Head of caudate nucleus (tissue), 42 donors: ENCODE measurements at regions not wholly inside any gene's neighbourhood (a gene's known extent, or its start where the extent isn't known, plus 50 kb on each side); places are given as distances from the start of the nearest gene placed in this dataset.
"Not testable (repeated sequence)": the region's sequence is repeated elsewhere in the genome, so short reads cannot be mapped to it uniquely, and the experiment has no call there.

Source experiments
- DNase-seq, 42 donors: peaks; one replicate each; pipeline versions ENCODE4 v3.0.0 to v3.0.0-alpha.2; 2020 to 2021; ENCODE audit warnings: mixed read lengths in 7 of 42
- intact Hi-C: fragments of 100-400 bp; cut with DNase I; formaldehyde crosslinking; loops from one replicate; pipeline ENCODE4 v1.15.0; 2022

DNA sequence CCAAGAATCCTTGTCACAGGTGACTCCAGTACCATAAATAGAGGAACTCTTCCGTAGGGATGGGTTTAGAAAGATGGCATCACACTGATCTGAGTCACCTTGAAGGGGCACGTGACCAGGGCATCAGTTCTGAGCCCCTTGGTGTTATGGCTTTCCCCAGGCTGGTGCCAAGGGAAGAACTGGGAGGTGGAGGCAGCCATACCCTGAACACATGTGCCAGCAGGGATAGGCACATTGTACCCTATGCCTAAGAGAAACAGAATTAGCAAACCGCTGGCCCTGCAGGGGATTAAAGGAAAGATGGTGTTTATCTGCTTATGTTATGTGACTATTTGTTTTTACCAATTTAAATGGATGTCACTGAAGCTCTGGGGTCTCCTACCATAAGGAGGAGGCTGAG, 196.2 kb downstream of the RGS3 start:
- peak in 1 of 42 donors; percentile 4 for DNase-seq
- intact Hi-C loops: loop anchor here (5.0 to 10.0 kb wide), 2 partner anchors 212 to 385 kb away; partner anchors contain the start of genes CDC26 and PRPF4

DNA sequence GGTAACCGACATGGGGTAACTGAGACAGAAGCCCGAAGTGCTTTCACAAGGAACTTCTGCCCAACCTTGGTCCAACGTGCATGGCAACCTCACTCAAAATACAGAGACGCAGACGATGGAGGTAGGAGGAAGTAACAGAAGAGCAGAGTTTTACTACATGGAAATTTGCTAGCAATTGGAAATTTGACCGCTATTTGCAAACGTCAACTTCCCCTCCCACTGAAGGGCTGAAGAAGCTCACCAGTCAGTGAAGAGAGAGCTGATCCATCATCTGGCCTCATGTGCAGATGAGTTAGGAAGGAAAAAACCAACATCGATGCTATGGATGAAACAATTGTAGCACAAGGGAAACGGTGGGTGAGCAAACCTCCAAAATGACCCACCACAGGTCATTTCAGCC, 196.7 kb downstream of the RGS3 start:
- no peak for DNase-seq
- intact Hi-C loops: no loop called here

DNA sequence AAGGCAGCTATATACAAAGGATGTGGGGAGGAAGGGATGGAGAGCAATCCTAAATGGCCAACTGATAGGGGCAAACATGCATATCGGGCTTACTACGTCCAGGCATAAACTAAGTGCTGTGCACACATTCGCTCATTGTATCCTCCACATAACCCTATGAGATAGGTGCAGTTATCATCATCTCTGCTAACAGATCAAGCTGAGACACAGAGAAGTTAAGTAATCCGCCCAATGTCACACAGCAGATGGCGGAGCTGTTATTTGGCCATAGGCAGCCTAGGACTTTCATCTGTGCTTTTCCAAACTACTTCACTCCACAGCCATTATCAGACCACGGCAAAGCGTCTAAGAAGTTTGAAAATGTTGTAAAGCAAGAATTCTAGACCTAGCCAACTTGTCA, 197.5 kb downstream of the RGS3 start:
- no peak for DNase-seq
- intact Hi-C loops: no loop called here

DNA sequence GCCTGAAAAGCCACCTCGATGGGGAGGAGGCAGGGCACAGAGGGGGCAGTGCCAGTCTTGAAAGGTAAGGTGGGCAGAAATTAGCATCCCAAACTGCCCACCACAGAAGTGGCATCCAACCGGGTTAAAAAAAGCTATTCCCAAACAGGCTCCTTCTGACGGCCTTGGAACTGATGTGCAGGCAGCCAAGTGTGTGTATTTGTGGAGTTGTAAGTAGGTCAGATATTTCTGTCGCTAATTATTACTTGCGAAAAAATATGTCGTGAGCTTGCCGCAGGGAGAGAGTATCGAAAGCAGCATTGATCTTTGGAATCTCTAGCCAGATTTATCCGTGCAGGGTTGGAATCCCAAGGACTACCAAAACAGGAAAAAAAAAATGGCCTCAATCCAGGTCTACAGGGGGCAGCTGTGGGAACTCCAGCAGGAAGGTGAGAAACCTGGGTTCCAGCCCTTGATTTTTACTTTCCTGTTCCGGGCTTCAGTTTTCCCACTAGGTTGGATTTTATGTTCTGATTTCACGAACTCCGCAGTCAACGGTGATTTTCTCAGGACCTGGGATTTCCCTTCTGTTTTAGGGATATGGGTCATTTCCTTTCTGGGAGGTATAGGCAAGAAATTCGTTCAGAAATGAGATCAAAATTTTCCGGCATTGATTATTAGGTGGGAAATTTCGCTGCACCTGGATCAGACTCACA, 200.8 kb downstream of the RGS3 start:
- peak in 5 of 42 donors; percentile 13 to 55 (median 27) for DNase-seq
- intact Hi-C loops: no loop called here

DNA sequence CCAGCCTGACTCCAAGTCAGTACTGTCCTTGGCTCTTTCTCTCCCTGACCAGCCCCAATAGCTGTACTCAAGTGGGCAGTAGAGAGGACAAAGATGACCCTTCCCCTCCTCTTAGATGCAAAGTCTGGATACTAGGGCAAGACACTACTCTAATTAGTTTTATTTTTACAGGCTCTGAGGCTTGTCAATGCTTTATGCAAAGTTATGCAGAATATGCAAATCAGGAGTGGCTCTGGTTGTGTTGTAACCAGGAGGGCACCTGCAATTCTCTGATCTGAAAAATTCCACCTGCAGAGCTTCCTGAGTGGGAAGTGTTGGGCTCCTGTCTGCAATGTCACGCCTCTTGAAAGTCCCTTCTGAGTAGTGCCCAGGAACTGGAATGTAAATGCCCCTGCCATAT, 201.5 kb downstream of the RGS3 start:
- DNase-seq: no peak
- intact Hi-C loops: no loop called here

DNA sequence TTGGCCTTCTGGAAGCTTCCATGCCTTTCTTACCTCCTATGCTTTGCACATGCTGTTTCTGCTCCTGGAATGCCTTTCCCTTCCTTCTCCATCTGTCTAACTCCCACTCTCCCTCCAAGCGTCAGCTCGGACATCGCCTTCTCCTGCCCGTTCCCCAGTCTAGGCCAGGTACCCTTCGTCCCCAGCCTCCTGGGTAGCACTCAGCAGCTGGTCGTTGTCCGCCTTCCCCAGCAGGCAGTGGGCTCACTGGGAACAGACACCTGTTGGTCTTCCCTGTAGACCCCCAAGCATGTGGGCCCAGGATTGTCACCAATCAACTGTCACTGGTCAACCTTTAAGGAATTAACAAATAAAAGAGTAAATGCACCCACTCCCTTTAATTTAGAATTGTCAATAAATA, 202.2 kb downstream of the RGS3 start:
- intact Hi-C loops: no loop called here
- peak in 2 of 42 donors; percentile 1 to 18 for DNase-seq

DNA sequence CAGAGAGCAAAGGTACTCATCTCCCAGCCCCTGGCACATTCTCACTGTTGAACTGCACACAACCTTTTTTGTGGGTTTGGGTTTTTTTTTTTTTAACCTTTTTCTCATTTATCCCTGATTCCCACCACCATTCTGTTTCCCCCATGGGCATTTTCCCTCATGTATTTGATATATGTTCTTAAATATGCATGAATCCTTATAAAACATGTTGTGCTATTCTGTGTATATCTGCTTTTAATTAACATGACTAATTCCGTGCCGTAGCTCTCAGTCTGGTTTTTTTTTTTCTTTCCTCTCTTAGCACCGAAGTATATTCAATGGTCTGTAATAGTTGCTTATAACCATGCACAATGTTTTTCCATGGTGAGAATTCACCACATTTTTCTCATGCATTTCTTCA, 204.5 kb downstream of the RGS3 start:
- intact Hi-C loops: no loop called here
- no peak for DNase-seq

DNA sequence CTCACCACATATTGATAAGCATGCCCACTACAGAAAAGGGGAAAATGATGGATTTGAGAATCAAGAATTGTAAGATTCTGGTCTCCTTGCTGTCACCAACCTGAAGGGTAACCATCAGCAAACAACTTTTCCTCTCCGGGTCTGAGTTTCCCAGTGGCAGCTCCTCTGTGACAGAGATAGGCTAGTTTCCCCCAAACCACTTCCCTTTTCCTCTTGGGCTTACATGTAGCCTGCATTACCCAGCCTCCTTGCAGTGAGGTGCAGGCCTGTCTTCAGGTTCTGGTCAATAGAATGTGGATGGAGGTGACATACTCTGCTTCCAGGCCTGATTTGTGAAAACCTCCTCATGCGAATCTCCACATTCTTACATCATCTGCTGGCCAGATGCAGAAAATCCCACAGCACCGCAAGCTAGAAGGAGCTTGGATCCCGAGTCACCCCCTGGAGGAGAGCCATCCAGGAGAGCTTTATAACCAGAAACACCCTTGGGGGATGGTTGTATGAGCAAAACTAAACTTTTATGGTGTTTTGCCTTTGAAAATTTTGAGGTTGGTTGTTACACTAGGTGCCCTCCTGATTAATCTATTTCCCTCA, 206.1 kb downstream of the RGS3 start:
- intact Hi-C loops: no loop called here
- no peak for DNase-seq

DNA sequence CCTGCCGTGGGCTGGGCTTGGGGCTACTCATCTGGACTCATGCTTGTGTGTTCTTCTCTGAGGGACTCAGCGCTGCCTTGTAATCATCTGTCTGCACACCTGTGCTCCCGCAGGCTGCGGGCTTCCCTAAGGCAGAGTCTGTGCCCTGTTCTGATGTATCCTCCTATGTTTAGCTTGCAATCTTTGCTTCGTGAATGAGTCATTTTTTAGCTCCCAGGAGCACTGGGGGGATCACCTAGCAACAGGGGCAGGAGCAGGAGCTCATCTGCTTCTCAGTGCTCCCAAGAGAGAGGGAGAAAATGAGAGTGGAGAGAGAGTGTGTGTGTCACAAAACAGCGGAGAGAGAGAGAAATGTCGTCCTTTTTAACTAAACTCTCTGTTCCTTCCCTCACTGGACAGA, 202.4 kb upstream of the ZNF618 start:
- intact Hi-C loops: no loop called here
- DNase-seq: peak in 27 of 42 donors; percentile 15 to 90 (median 43)

DNA sequence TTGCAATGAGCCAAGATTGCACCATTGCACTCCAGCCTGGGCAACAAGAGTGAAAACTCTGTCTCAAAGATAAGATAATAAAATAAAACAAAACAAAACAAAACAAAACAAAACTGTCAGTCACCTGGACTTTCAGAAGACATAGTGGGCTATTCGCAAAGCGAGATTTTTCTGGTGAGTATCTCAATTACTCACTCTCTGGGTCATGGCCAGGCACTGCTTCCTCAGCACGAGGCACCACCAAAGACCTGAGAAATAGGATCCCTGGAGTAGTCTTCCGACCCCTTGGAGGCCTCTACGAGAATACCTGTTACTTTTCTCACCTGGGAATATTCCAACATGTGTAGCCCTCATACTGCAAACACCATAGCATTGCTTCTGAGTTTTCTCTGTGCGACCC, 201.7 kb upstream of the ZNF618 start:
- no peak for DNase-seq
- intact Hi-C loops: no loop called here

DNA sequence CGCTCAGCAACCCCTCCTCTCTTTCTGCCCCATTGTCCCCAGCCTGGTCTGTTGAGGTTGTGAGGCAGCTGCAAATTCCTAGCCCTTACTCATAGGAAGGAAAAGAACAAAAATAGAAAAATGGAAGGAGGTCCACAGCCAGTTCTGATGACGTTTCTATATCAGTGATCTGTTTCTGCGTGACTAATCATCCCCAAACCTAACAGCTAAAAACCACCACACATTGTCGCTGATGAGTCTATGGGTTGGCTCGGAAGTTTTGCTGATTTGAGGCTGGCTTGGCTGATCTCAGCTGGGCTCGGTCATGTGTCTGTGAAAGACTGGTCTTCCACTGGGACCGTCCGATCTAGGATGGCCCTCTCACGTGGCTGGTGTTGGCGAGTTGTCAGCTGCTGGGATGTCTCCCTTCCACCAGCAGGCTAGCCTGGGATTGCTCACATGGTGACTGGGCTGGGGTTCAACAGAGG, 200.6 kb upstream of the ZNF618 start:
- intact Hi-C loops: no loop called here
- peak in 1 of 42 donors; percentile 45 for DNase-seq

DNA sequence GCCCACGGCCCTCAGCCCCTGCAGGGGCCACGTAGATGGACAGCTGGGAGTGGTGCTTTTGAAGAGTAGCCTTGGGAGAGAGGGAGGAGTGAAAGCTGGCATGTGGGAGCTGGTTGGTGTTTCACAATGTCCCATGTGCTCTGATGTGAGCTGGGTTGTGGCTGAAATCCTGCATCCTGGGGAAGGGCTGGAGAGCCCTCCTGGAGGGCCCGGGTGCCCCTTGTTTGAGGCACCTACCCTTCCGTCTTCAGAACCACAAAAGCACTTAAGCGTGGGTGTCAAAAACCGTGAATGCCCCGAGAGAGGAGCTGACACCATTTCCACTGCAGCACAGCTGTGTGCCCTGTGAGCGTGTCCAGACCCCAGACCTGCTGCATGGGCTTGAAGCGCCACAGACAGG, 199.1 kb upstream of the ZNF618 start:
- DNase-seq: no peak
- intact Hi-C loops: no loop called here

DNA sequence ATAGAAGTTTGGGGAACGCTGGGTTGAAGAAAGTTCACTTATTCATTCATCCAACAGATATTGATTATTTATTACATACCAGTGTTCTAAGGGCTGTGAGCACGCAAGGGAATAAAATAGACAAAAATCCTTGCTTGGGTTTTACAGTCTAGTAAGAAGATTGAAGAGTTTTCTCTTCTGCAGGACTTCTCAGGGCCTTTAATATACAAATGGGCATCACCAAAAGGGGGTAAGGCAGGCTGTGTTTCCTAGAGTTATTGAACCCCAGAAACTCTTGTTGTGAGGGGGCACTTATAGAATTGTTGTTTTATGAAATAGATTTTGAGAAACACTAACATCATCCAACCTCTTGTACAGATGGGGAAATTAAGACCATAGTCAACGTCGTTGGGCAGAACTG, 198.5 kb upstream of the ZNF618 start:
- no peak for DNase-seq
- intact Hi-C loops: no loop called here

DNA sequence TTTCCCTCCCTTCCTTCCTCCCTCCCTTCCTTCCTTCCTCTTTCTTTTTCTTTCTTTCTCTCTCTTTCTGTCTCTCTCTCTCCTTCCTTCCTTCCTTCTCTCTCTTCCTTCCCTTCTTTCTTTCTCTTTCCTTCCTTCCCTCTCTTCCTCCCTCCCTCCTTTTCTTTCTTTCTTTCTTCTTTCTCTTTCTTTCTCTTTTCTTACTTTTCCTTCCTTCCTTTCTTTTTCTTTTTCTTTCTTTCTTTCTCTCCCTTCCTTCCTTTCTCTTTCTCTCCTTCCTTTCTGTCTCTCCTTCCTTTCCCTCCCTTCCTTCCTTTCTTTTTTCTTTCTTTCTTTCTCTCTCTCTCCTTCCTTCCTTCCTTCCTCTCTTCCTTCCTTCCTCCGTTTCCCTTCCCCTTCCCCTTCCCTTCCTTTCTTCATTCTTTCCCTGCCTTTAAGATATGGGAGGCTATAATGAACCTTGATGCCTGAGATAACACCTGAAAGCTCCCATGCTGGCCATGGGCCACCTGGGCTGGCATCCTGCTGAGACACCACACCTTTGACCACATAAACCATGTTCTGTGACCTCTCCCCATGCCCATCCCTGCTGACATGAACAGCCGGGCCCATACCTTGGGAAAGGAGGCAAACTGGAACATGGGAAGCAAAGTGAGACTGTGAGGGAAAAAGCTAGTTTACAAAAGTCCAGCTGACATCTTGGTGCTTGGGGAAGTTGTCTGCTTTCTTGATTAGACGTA, 197.8 kb upstream of the ZNF618 start:
- no peak for DNase-seq
- intact Hi-C loops: no loop called here

DNA sequence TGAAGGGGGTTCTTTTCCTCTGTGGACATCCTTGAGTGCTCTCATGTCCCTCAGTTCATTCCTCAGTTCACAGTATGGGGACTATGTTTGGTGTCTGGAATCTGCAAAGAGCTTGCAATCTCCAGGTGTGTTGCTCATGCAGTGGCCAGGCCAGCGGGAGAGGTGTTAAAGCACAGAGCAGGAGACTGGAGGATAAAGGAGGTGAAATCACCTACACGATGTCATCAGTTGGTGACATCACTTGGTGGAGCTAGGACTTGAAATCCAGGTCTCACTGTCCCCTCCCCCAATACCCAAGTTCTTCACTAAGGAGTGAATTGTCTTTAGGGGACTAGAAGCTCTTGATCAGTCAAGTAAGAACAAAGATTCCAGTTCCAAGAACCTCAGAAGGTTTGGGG, 197.3 kb upstream of the ZNF618 start:
- no peak for DNase-seq
- intact Hi-C loops: no loop called here

DNA sequence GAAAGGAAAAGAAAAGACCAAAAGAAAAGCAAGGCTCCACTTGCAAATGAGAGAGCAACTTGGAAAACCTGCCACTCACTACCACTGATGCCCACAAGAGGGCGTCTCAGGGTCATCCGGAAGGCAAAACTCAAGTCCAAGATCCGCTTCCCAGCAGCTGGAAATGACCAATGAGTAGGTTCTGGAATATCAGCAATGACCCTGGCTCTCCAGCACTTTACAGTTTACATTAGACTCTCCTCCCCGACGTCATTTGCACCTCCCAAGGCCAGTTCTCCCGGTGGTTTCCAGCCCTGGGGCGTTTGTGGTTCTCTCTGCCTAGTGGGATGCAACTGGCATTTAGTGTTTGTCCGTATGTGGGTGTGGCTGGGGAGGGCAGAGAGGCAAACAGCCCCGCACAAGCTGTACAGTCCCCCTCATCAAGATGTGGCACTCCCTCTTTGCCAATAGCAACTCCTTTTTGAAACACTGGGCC, 193.8 kb upstream of the ZNF618 start:
- DNase-seq: peak in 41 of 42 donors; percentile 38 to 91 (median 76)
- intact Hi-C loops: no loop called here

DNA sequence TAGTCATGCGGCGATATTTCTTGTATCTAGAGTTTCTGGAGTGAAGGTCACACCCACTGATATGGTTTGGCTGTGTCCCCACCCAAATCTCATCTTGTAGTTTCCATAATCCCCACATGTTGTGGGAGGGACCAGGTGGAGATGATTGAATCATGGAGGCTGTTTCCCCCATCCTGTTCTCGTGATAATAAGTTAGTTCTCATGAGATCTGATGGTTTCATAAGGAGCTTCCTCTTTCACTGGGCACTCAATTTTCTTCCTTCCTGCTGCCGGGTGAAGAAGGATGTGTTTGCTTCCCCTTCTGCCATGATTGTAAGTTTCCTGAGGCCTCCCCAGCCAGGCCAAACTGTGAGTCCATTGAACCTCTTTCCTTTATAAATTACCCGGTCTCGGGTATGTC, 190.5 kb upstream of the ZNF618 start:
- intact Hi-C loops, DNase-seq: not testable (repeated sequence)

DNA sequence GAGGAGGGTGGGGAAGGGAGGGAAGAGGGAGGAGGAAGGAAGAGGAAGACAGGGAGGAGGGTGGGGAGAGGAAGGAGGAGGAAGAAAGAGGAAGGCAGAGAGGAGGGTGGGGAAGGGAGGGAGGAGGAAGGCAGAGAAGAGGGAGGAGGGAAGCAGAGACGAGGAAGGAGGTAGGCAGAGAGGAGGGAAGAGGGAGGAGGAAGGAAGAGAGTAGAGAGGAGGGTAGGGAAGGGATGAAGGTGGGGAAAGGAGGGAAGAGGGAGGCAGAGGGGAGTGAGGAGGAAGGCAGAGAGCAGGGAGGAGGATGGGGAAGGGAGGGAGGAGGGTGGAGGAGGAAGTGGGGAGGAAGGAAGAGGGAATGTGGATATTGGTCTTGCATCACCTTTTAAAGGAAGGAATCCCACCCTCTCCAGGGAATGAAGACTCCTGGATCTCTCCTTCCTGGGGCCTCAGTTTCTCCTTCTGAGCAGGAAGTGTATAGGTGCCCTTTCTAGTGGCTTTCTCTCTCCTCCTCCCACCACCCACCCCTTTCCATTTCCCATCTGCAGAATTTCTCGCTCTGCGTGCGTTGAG, 188.9 kb upstream of the ZNF618 start:
- intact Hi-C loops: no loop called here
- DNase-seq: no peak

DNA sequence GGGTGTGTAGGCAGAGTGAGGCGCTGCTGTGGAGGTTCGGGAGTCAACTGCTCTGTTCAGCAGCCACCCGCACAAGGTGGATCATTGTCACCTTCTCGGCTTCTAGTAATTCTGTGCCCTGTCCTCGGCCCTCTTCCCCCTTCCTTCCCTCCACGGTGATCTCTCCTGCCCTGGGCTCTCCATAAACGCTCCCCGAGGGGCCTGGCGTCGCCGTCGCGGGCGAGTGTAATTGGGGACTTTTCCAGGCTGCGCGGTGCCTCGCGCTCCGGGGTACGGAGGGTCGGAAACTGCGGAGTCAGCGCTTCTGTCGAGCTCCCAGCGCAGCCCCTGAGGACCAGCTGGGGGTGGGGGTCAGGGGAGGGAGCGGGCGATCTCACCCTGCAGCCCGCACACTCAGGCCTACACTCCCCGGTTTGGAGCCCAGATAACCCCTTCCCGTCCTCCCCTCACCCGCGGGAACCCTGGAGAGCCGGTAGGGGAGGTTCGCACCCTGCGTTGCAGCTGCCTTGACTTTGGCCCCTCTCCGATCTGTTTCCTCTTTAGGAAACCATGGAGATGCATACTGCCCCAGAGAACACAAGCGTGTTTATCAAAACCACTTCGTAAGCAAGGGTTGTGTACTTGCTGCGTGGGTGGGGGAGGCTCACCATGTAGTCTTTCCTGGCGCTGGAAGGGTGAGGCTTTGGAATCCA, 188.3 kb upstream of the ZNF618 start:
- peak in 40 of 42 donors; percentile 3 to 87 (median 55) for DNase-seq
- intact Hi-C loops: no loop called here
